Kidney (tissue), 13 donors: ENCODE measurements at regions not wholly inside any gene's neighbourhood (a gene's known extent, or its start where the extent isn't known, plus 50 kb on each side); places are given as distances from the start of the nearest gene placed in this dataset.

Source experiments
- DNase-seq, 5 donors: peaks; one replicate each; pipeline ENCODE4 v3.0.0-alpha.2; 2013 to 2020
- FAIRE-seq: peaks from 2 replicates; lab custom pipeline; 2012; peaks lifted over from hg19 to GRCh38; lab: Jason Lieb, UNC
- H3K27ac ChIP-seq, 2 donors: one replicate each; pipeline ENCODE4 v1.7.0; 2013; ENCODE audit warnings: low read depth in 2 of 2, low read length in 2 of 2, inconsistent platforms in 1 of 2
- H3K27me3 ChIP-seq: one replicate; pipeline ENCODE4 v1.7.1; 2013; ENCODE audit warnings: low read length, inconsistent platforms; ENCODE audit not compliant: control insufficient read depth, insufficient read depth
- H3K36me3 ChIP-seq, 3 donors: one replicate each; pipeline versions ENCODE4 v1.7.0 to v1.7.1; 2013; ENCODE audit warnings: low read length in 3 of 3, control low read depth in 1 of 3, inconsistent platforms in 1 of 3; ENCODE audit not compliant: insufficient read depth in 3 of 3, control insufficient read depth in 2 of 3
- H3K4me1 ChIP-seq, 3 donors: one replicate each; pipeline versions ENCODE4 v1.7.0 to v1.7.1; 2013; ENCODE audit warnings: low read length in 3 of 3, inconsistent platforms in 1 of 3, low read depth in 1 of 3; ENCODE audit not compliant: control insufficient read depth in 2 of 3, insufficient read depth in 2 of 3
- H3K4me3 ChIP-seq, 3 donors: one replicate each; pipeline versions ENCODE4 v1.7.0 to v1.8.1; 2013; ENCODE audit warnings: low read length in 3 of 3, control low read depth in 1 of 3, inconsistent platforms in 1 of 3
- H3K9ac ChIP-seq, 3 donors: one replicate each; pipeline versions ENCODE4 v1.7.0 to v1.7.1; 2013; ENCODE audit warnings: low read length in 3 of 3, control low read depth in 1 of 3, inconsistent platforms in 1 of 3
- H3K9me3 ChIP-seq, 3 donors: one replicate each; pipeline versions ENCODE4 v1.7.0 to v1.7.1; 2013; ENCODE audit warnings: low read length in 3 of 3, control low read depth in 1 of 3, inconsistent platforms in 1 of 3; ENCODE audit not compliant: control insufficient read depth in 2 of 3, insufficient read depth in 1 of 3
- intact Hi-C: fragments of 100-400 bp; cut with DNase I; formaldehyde crosslinking; loops from one replicate; pipeline ENCODE4 v1.11.1; 2022
- TF ChIP-seq, protein P1 (sequence below): IDR thresholded peaks from 3 replicates; pipeline ENCODE4 v1.5.1; 2012; ENCODE audit warnings: mild to moderate bottlenecking, moderate library complexity, borderline replicate concordance; ENCODE audit not compliant: insufficient read depth; ENCODE audit errors: extremely low read depth
- donor health status: control.
- donor health status: control.
- donor health status: control.
- donor health status: control.
- donor health status: control.
- donor health status: DM: yes; HTN: yes; CAD: no.
- donor health status: Normal renal cell carcinoma (clear cell type).

DNA sequence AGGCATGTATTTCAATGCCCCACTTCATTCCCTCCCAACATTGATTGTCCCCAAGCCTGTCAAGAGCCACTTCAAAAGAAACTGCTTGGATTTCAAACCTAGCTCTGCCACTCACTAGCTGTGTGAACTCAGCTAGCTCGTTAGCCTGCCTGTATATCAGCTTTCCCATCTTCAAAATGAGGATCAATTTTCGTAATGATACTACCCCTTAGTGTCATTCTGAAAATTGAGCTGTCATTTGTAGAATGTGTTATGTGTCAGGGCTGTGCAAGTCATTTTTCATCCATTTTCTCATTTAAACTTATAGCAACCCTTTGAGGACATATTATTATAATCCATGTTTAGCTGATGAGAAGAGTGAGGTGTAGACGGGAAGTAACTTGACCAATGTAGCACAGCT, 88.6 kb downstream of the TRIM42 start:
- no peak for FAIRE-seq
- TF ChIP-seq, protein P1, sequence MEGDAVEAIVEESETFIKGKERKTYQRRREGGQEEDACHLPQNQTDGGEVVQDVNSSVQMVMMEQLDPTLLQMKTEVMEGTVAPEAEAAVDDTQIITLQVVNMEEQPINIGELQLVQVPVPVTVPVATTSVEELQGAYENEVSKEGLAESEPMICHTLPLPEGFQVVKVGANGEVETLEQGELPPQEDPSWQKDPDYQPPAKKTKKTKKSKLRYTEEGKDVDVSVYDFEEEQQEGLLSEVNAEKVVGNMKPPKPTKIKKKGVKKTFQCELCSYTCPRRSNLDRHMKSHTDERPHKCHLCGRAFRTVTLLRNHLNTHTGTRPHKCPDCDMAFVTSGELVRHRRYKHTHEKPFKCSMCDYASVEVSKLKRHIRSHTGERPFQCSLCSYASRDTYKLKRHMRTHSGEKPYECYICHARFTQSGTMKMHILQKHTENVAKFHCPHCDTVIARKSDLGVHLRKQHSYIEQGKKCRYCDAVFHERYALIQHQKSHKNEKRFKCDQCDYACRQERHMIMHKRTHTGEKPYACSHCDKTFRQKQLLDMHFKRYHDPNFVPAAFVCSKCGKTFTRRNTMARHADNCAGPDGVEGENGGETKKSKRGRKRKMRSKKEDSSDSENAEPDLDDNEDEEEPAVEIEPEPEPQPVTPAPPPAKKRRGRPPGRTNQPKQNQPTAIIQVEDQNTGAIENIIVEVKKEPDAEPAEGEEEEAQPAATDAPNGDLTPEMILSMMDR, result no peak

GRCh38 chr3:140767566-140767965, 89.7 kb downstream of the TRIM42 start:
- intact Hi-C loops, result no loop called here
- H3K4me3 ChIP-seq, result no peak overlapping the region
- no peak for FAIRE-seq
- H3K27ac ChIP-seq, result no peak overlapping the region
- no peaks in the 10 kb centered on the region for H3K9me3 ChIP-seq
- TF ChIP-seq, protein P1, result no peak
- H3K9ac ChIP-seq, result no peak overlapping the region
- DNase-seq, result no peak
- H3K27me3 ChIP-seq, result no peaks in the 10 kb centered on the region
- no peaks in the 10 kb centered on the region for H3K4me1 ChIP-seq
- H3K36me3 ChIP-seq, result no peaks in the 10 kb centered on the region

More for the DNA sequence above, 88.6 kb downstream of the TRIM42 start:
- Histone ChIP-seq H3K27me3 (no peaks in the 10 kb centered on the region), H3K4me1 (no peaks in the 10 kb centered on the region), H3K27ac (no peak overlapping the region), H3K9ac (no peak overlapping the region), H3K4me3 (no peak overlapping the region), H3K36me3 (no peaks in the 10 kb centered on the region), H3K9me3 (no peaks in the 10 kb centered on the region)
- DNase-seq, result no peak
- intact Hi-C loops, result no loop called here

GRCh38 chr3:140768941-140769340, 91.1 kb downstream of the TRIM42 start:
- FAIRE-seq (no peak), DNase-seq (no peak)
- H3K9me3 ChIP-seq, result no peaks in the 10 kb centered on the region
- H3K36me3 ChIP-seq, result no peaks in the 10 kb centered on the region
- H3K27me3 ChIP-seq, result no peaks in the 10 kb centered on the region
- no peak overlapping the region for H3K4me3 ChIP-seq
- no peak overlapping the region for H3K27ac ChIP-seq
- H3K4me1 ChIP-seq, result no peaks in the 10 kb centered on the region
- no peak overlapping the region for H3K9ac ChIP-seq
- intact Hi-C loops, result no loop called here
- TF ChIP-seq, protein P1, result no peak

GRCh38 chr3:140769951-140770350, 92.1 kb downstream of the TRIM42 start:
- no peaks in the 10 kb centered on the region for H3K36me3 ChIP-seq
- intact Hi-C loops, result no loop called here
- no peaks in the 10 kb centered on the region for H3K4me1 ChIP-seq
- TF ChIP-seq, protein P1, result no peak
- DNase-seq (no peak), FAIRE-seq (no peak)
- H3K27ac ChIP-seq, result no peak overlapping the region
- H3K27me3 ChIP-seq, result no peaks in the 10 kb centered on the region
- H3K4me3 ChIP-seq, result no peak overlapping the region
- no peaks in the 10 kb centered on the region for H3K9me3 ChIP-seq
- no peak overlapping the region for H3K9ac ChIP-seq
